ENCODE measurements at regions not wholly inside any gene's neighbourhood (a gene's known extent, or its start where the extent isn't known, plus 50 kb on each side); places are given as distances from the start of the nearest gene placed in this dataset.

- TF ChIP-seq CTCF (IDR thresholded peaks at IDR 0.05; ENCODE audit: low read length) (no peak; the same call in 1 of the 2 replicates), EZH2 (IDR thresholded peaks at IDR 0.05; ENCODE audit: borderline replicate concordance, low read length) (no peak)
Measured at GRCh38 chr10:32211046-32211363, 136.0 kb downstream of the EPC1 start.

Measured in OCI-LY1 (cell line).